Colonic mucosa (tissue), 4 donors: ENCODE measurements at regions not wholly inside any gene's neighbourhood (a gene's known extent, or its start where the extent isn't known, plus 50 kb on each side); places are given as distances from the start of the nearest gene placed in this dataset.

ENCODE experiments used
- DNase-seq: peaks from one replicate; pipeline ENCODE4 v3.0.0-alpha.2; 2020
- H3K27ac ChIP-seq: fragments of 200-600 bp; one replicate; pipeline ENCODE4 v1.8.0; 2021
- H3K27me3 ChIP-seq: fragments of 200-600 bp; one replicate; pipeline ENCODE4 v1.8.0; 2021
- H3K36me3 ChIP-seq: fragments of 200-600 bp; one replicate; pipeline ENCODE4 v1.8.0; 2021
- H3K4me1 ChIP-seq: fragments of 200-600 bp; one replicate; pipeline ENCODE4 v1.8.0; 2021; ENCODE audit warnings: mild to moderate bottlenecking
- H3K4me3 ChIP-seq: fragments of 200-600 bp; one replicate; pipeline ENCODE4 v1.8.0; 2021
- H3K9ac ChIP-seq, 2 donors: one replicate each; pipeline ENCODE4 v1.7.0; 2013; ENCODE audit warnings: control low read depth in 2 of 2, low read depth in 2 of 2, low read length in 2 of 2
- H3K9me3 ChIP-seq: fragments of 200-600 bp; one replicate; pipeline ENCODE4 v1.8.0; 2021
- intact Hi-C: fragments of 100-400 bp; cut with DNase I; formaldehyde crosslinking; loops from one replicate; pipeline ENCODE4 v1.14.1; 2022
- TF ChIP-seq, protein P1 (sequence below): fragments of 200-600 bp; IDR thresholded peaks from one replicate; pipeline ENCODE4 v1.8.0; 2022; ENCODE audit warnings: antibody characterized with exemption, mild to moderate bottlenecking
- donor health status: healthy.
- donor health status: DM: no; HTN: no; CAD: no.
- donor health status: DM: no; HTN: no; CAD: no.

DNA sequence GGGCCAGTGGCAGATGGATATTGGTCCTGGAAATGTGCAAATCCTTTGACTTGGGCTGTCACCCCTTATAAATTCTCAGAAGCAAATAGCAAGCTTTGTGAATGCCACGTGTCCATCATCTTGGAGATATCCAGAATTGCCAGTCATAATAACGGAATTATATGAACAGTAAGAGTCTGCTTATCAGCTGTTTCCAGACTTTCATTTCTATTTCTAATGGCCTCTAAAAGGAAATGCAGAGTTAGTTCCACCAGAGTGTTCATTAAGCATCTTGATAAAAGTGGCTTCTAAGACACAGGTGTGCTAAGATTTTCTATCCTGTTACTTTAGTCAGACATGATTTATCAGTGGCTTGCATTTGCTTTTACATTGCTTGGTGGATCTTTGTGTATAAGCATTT is 87.4 kb downstream of the RAMP3 start:
- Histone ChIP-seq H3K9ac (no peak overlapping the region), H3K9me3 (no peaks in the 10 kb centered on the region), H3K27ac (no peak overlapping the region), H3K27me3 (no peaks in the 10 kb centered on the region), H3K4me1 (no peaks in the 10 kb centered on the region), H3K36me3 (no peaks in the 10 kb centered on the region), H3K4me3 (no peak overlapping the region)
- TF ChIP-seq, protein P1, sequence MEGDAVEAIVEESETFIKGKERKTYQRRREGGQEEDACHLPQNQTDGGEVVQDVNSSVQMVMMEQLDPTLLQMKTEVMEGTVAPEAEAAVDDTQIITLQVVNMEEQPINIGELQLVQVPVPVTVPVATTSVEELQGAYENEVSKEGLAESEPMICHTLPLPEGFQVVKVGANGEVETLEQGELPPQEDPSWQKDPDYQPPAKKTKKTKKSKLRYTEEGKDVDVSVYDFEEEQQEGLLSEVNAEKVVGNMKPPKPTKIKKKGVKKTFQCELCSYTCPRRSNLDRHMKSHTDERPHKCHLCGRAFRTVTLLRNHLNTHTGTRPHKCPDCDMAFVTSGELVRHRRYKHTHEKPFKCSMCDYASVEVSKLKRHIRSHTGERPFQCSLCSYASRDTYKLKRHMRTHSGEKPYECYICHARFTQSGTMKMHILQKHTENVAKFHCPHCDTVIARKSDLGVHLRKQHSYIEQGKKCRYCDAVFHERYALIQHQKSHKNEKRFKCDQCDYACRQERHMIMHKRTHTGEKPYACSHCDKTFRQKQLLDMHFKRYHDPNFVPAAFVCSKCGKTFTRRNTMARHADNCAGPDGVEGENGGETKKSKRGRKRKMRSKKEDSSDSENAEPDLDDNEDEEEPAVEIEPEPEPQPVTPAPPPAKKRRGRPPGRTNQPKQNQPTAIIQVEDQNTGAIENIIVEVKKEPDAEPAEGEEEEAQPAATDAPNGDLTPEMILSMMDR = no peak
- intact Hi-C loops = no loop called here
- no peak for DNase-seq

DNA sequence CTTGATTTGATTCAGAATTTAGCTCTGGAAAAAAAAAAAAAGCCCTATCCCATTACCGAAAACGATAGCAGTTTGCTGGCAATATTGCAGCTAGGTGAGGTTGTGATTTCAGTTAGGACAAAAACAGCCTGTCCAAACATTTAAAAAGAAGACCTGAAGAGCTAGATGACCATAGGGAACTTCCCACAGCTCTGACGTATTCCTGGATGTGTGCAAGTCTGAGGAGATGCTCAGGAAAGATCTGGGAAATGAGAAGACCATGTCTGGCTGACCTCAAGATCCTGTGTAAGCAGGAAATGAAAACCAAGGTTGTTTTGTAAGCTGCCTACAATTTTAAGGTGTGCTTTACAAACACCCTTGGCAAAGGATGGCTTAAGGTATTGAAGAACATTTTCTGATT is 88.7 kb downstream of the RAMP3 start:
- TF ChIP-seq, protein P1 = no peak
- no peaks in the 10 kb centered on the region for H3K36me3 ChIP-seq

DNA sequence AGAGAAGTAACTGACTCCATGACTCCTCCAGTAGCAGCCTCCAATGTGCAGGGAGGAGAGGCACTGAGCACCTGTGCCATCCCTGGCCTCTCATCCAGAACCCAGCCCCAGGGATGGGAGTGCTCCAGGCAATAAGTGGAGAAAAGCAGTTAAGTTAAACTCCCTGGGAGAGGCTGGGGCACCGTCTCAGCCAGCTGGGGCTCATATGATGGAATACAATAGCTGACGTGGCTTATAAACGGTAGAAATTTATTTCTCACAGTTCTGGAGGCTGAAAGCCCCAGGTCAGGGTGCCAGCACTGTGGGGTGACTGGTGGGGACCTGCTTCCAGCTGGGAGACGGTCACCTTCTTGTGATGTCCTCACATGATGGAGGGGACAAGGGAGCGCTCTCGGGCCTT is 94.7 kb downstream of the RAMP3 start:
- no peaks in the 10 kb centered on the region for H3K4me1 ChIP-seq
- H3K4me3 ChIP-seq = no peak overlapping the region
- TF ChIP-seq, protein P1 = no peak
- H3K27ac ChIP-seq = no peak overlapping the region
- no peaks in the 10 kb centered on the region for H3K9me3 ChIP-seq
- no peaks in the 10 kb centered on the region for H3K27me3 ChIP-seq
- DNase-seq = no peak
- no peaks in the 10 kb centered on the region for H3K36me3 ChIP-seq
- H3K9ac ChIP-seq = no peak overlapping the region
- intact Hi-C loops = no loop called here

More for the DNA sequence above, 88.7 kb downstream of the RAMP3 start:
- H3K4me1 ChIP-seq = no peaks in the 10 kb centered on the region
- no peak for DNase-seq
- no peaks in the 10 kb centered on the region for H3K27me3 ChIP-seq
- H3K9ac ChIP-seq = no peak overlapping the region
- no peak overlapping the region for H3K27ac ChIP-seq
- H3K9me3 ChIP-seq = no peaks in the 10 kb centered on the region
- no peak overlapping the region for H3K4me3 ChIP-seq
- intact Hi-C loops = no loop called here

DNA sequence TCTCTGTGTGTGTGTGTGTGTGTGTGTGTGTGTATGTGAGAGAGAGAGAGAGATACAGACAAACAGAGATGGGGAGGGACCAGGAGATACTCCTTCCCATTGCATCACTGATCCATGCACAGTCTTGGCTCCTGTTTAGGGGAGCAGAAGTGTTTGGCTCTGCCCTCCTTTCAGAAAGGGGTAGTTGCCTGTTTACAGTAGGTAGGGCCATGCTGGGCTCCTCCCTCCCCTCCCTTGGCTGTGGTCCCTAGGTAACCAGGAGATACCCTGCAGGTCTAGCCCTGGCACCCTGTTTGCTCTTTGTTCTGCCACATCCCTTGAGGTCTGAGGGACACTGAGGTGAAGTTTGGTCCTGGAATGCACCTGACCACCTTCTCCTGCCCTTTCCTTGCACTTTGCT is 95.3 kb downstream of the RAMP3 start:
- Histone ChIP-seq H3K4me3 (no peak overlapping the region), H3K9me3 (no peaks in the 10 kb centered on the region), H3K4me1 (no peaks in the 10 kb centered on the region), H3K36me3 (no peaks in the 10 kb centered on the region), H3K27me3 (no peaks in the 10 kb centered on the region), H3K9ac (no peak overlapping the region), H3K27ac (no peak overlapping the region)
- intact Hi-C loops = no loop called here
- DNase-seq = no peak
- TF ChIP-seq, protein P1 = no peak

DNA sequence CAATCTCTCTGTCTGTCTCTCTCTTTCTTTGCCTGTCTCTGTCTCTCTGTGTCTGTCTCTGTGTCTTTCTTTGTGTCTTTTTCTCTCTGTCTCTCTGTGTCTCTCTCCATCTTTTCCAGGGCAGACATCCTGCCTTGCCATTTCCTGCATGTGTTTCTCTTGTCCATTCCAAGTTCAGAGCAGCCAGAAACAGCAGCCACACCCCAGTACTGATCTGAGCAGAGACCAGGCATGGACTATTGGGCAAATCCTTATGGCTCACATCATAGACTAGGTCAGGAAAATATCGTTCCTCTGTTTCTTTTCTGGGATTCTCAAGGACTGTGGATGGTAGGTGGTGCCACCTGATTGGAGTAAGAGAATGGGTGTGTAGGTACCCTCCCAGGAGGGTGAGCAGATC is 95.8 kb downstream of the RAMP3 start:
- H3K4me1 ChIP-seq = no peaks in the 10 kb centered on the region
- H3K27ac ChIP-seq = no peak overlapping the region
- DNase-seq = no peak
- H3K9ac ChIP-seq = no peak overlapping the region
- no peak overlapping the region for H3K4me3 ChIP-seq
- TF ChIP-seq, protein P1 = no peak
- no peaks in the 10 kb centered on the region for H3K36me3 ChIP-seq
- H3K27me3 ChIP-seq = no peaks in the 10 kb centered on the region
- intact Hi-C loops = no loop called here
- no peaks in the 10 kb centered on the region for H3K9me3 ChIP-seq

DNA sequence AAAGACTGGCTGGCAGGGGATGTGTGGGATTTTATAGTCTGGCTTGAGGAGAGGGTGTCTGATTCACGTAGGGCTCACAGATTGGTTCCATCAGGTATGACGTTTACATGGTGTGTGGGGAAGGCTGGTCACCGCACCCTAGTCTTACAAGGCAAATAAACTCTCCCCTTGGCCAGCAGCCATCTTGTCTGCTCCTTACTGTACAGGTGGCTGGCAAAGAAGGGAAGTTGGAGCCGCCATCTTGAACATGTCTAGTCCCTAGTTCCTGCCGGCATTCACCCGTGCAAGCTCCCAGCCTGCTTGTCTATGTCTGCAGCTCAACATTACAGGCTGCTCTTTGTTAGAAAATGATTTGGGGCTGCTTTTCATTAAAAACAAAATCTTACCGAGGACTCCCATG is 97.6 kb downstream of the RAMP3 start:
- Histone ChIP-seq H3K27ac (no peak overlapping the region), H3K36me3 (no peaks in the 10 kb centered on the region), H3K4me1 (no peaks in the 10 kb centered on the region), H3K27me3 (no peaks in the 10 kb centered on the region), H3K9ac (no peak overlapping the region), H3K9me3 (no peaks in the 10 kb centered on the region), H3K4me3 (no peak overlapping the region)
- intact Hi-C loops = no loop called here
- TF ChIP-seq, protein P1 = no peak
- DNase-seq = no peak
